SHP77 (cell line): ENCODE measurements at regions not wholly inside any gene's neighbourhood (a gene's known extent, or its start where the extent isn't known, plus 50 kb on each side); places are given as distances from the start of the nearest gene placed in this dataset.
A peak's percentile ranks its signal among the peaks of the same experiment; 100 is the strongest.

ENCODE experiments used
- DNase-seq, 2 experiments: peaks; one replicate each; lab custom pipeline; 2025; lab: John Stamatoyannopoulos, UW

DNA sequence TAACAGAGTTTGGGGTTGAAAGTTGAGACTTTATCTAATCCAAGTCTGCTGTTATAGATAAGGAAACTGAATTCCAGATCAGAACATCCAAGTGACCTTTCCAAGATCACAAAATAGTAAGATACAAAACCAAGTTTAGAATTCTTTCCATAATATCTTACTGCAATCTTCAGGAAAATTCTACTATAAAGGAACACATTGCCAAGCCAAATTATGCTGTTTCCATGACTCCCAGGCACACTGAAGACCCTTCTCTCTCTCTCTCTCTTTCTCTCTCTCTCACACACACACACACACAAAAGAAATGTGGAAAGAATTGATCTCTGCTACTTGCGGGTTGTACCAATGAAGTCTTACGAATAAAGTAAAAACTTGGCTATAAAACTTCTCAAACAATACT is 398.4 kb downstream of the METTL4 start:
- DNase-seq = no peak

GRCh38 chr18:2173486-2173885 is 397.8 kb downstream of the METTL4 start:
- peak; percentile 50 to 57 for DNase-seq

GRCh38 chr18:2178036-2178435 is 393.3 kb downstream of the METTL4 start:
- DNase-seq = no peak

DNA sequence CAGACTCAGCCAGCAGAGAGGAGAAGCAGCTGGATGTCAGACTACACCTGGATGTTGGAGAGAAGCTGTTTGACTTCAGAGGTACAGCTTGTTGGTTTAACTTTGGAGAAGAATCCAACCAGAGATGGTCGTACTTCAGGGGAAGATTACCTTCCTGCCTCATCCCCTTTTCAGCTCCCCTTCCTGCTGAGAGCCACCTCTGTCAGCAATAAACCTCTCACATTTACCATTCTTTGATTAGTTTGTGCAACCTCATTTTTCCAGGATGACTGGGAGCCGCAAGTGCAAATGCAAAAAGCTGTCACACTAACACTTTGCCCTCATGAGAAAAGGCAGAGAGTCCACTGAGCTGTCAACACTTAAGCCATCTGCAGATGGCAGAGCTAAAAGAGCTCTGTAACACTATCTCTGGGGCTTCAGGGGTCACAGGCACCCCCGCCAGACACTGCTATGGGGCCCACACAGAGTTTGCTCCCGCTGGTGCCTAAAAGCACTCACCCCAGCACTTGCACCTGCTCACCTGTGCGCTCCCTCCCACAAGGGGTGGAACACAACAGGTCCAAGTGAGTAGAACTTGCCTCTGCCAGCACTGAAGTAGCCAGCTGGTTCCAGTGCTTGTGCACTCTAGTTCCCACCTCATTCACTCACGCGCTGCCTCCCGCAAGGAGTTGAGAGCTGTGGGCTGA is 391.7 kb downstream of the METTL4 start:
- no peak for DNase-seq

DNA sequence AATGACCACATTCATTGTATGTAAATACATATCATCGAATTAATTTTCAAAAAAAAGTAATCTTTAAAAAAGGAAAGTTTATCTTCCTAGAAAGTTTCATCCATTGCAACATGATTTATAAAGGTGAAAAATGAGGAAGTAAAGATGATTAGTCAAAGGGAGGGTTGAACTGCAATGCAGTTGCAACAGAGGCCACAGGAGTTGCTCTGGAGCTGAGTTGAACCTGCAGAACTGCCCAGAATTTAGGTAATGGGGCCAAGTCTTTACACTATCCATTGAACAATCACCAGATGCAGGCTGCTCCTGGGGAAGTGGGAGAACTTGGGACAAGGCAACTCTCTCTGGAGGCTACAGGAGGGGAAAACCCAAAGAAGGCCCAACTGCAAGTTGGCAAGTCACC is 390.7 kb downstream of the METTL4 start:
- no peak for DNase-seq

DNA sequence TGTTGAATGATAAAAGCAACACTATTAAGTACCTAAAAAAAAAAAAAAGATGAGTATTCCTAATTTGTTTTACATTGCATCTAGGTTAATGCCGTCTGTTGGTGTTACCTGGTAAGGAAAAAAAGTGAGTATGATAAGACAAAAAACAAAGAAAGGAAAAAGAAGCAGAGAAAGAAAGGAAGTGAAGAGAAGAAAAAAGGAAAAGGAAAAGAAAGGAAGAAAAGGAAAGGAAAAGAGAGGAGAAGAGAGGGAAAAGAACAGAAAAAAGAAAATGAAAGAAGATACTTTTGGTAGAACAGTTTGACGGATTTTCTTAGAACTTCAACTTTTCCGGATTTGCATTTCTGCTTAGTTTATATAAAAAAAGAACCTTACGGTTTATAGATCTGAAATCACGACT is 387.9 kb downstream of the METTL4 start:
- no peak for DNase-seq

- DNase-seq = no peak
Measured at GRCh38 chr18:2186967-2187366, 384.3 kb downstream of the METTL4 start.

GRCh38 chr18:2188258-2188657 is 383.0 kb downstream of the METTL4 start:
- no peak for DNase-seq

GRCh38 chr18:2191180-2191790 is 380.0 kb downstream of the METTL4 start:
- no peak for DNase-seq

DNA sequence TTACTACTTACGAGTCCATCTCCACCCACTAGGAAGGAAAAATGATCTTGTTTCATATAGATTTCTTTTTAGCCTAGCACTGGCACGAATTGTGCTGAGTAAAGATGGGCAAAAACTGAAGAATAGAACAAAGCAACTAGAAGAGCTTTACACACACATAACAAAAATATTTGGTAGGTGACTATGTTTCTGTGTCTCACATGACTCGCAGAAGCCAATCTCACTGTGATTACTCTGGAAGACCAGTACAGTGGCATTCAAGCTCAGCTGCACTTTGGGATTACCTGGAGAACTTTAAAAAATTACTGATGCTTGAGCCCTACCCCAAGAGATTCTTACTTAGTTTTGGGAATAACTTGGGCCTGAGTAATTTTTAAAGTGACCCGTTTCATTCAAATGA is 378.7 kb downstream of the METTL4 start:
- DNase-seq = no peak

GRCh38 chr18:2197946-2198345 is 373.4 kb downstream of the METTL4 start:
- no peak for DNase-seq

GRCh38 chr18:2199060-2199459 is 372.2 kb downstream of the METTL4 start:
- DNase-seq = no peak

- no peak for DNase-seq
Measured at GRCh38 chr18:2201036-2201600, 370.2 kb downstream of the METTL4 start.

- DNase-seq = no peak
Measured at GRCh38 chr18:2204736-2205135, 366.6 kb downstream of the METTL4 start.

DNA sequence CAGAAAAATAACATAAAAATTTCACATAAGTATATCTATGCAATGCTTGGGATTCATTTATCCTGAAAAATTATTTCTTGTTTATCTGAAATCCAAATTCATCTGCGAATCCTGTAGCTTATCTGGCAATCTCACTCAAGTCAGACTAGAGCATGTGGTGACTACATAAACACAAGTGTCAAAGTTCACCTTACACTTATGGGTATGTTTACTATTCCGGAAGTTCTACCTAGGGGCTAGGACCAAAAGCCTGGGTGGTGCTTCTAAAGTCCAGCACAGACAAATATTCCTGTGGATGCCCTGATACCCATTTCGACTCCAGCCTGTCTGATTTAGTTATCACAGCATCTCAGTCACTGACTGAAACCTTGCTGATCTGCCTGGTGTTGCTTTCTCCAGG is 364.0 kb downstream of the METTL4 start:
- no peak for DNase-seq

DNA sequence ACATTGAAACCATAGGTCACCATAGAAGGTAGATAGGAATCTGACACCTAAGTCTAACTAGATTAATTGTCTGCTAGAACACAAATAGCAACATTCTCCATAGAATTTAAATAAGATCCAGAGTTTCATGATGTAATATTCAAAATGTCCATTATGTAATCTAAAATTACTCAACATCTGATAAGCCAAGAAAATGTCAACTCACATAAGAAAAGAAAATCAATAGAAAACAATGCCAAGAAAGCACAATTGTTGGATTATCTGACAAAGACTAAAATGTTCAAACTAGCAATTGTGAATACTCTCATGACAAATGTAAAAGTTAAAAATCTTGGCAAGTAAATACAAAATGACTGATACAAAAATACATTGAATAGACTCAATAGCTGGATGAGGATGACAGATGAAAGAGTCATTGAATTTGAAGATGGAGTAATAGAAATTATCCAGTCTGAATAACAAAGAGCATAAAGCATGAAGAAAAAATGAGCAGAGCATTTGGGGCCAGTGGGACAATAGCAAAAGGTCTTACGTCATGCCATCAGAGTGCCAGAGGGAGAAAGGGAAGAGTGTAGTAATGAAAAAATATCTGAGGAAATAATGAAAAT is 358.6 kb downstream of the METTL4 start:
- DNase-seq = no peak

- DNase-seq = no peak
Measured at GRCh38 chr18:2213905-2214304, 357.4 kb downstream of the METTL4 start.

DNA sequence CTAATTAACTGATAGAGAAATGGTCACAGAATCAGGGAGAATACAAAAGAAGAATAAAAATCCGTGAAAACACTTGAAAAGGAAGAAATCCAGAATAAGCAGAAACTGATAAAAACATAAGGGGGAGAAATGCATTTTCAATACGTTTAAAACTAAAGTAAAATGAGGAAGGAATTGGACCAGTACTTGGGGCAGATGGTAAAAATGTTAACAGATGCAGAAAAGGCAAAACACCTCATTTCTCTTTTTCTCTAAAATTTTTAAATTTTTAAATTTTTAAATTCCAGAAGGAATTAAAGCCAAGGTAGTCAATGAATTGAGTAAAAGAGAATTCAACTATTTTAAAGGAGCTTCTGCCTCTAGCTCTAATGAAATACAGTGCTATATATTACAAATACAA is 353.9 kb downstream of the METTL4 start:
- no peak for DNase-seq

GRCh38 chr18:2218101-2218500 is 353.2 kb downstream of the METTL4 start:
- no peak for DNase-seq

DNA sequence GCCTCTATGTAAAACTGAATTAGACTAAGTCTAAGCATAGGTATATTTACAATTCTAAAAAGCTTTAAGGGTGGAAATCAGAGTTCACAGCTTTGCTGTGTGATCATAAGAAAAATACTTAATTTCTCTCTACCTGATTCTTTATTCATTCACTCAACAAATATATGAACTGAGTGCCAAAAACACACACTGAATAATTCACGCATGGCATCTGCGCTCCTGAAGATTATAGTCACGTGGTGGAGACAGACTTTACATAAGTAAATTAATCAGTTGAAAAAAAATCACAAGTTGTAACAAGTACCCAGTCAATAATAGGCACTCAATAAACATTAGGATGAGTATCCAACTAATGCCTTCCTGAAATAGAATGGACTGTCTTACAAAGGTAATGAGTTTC is 351.6 kb downstream of the METTL4 start:
- DNase-seq = no peak

GRCh38 chr18:2222270-2223185 is 348.8 kb downstream of the METTL4 start:
- DNase-seq = no peak

GRCh38 chr18:2223449-2223848 is 347.9 kb downstream of the METTL4 start:
- DNase-seq = no peak
